B cell (primary cell): ENCODE measurements at regions not wholly inside any gene's neighbourhood (a gene's known extent, or its start where the extent isn't known, plus 50 kb on each side); places are given as distances from the start of the nearest gene placed in this dataset.

Source experiments
- ATAC-seq: fragments of 200-7000 bp; cut with Tn5 transposase; one replicate; pipeline ENCODE4 v1.10.0; 2021; ENCODE audit warnings: low read depth, mild to moderate bottlenecking, moderate number of reproducible peaks, moderate library complexity
- CTCF ChIA-PET: fragments of 350-600 bp; sonication (Branson Sonifier 250); formaldehyde crosslinking; loops from one replicate; lab custom pipeline; 2021; ENCODE audit warnings: antibody characterized with exemption, inconsistent platforms; lab: Charles Lee
- POLR2A ChIA-PET: fragments of 350-600 bp; sonication (Branson Sonifier 250); formaldehyde crosslinking; loops from one replicate; lab custom pipeline; 2021; ENCODE audit warnings: antibody characterized with exemption; lab: Charles Lee
- DNase-seq: peaks from one replicate; pipeline ENCODE4 v3.0.0; 2013
- H2AFZ ChIP-seq: 2 replicates; pipeline ENCODE4 v1.6.1; 2012; ENCODE audit warnings: mild to moderate bottlenecking, low read depth, low read length; ENCODE audit not compliant: insufficient read depth, poor library complexity, severe bottlenecking
- H3K27ac ChIP-seq, 2 donors: 1 replicate in 1 of 2; 2 replicates in 1 of 2; pipeline ENCODE4 v1.5.1; 2012 to 2013; ENCODE audit warnings: low read length in 2 of 2, mild to moderate bottlenecking in 2 of 2, moderate library complexity in 1 of 2
- H3K27me3 ChIP-seq, 4 experiments: fragments of 200-600 bp in 1 of 4; sonication (generic) in 1 of 4; replicated peaks in 1 of 4; 1 replicate in 2 of 4; 2 replicates in 2 of 4; pipeline versions ENCODE4 v1.6.1 to v1.7.0; 2013 to 2016; ENCODE audit warnings: low read length in 3 of 4, mild to moderate bottlenecking in 2 of 4, mixed read lengths in 1 of 4, moderate library complexity in 1 of 4; ENCODE audit not compliant: insufficient read depth in 4 of 4, control insufficient read depth in 3 of 4; ENCODE audit errors: control extremely low read depth in 1 of 4
- H3K36me3 ChIP-seq, 2 experiments: replicated peaks in 1 of 2; 1 replicate in 1 of 2; 2 replicates in 1 of 2; pipeline versions ENCODE4 v1.6.1 to v1.7.1; 2013; ENCODE audit warnings: low read length in 1 of 2; ENCODE audit not compliant: insufficient read depth in 2 of 2, control insufficient read depth in 1 of 2; ENCODE audit errors: control extremely low read depth in 1 of 2, extremely low read depth in 1 of 2
- H3K4me1 ChIP-seq, 2 donors: fragments of 200-600 bp in 1 of 2; sonication (generic) in 1 of 2; 1 replicate in 1 of 2; 2 replicates in 1 of 2; pipeline versions ENCODE4 v1.5.1 to v1.6.1; 2013 to 2017; ENCODE audit warnings: low read length in 2 of 2; ENCODE audit not compliant: control insufficient read depth in 2 of 2, insufficient read depth in 2 of 2
- H3K4me2 ChIP-seq: replicated peaks from 2 replicates; pipeline ENCODE3; 2012; ENCODE audit warnings: mild to moderate bottlenecking, low read depth, low read length; ENCODE audit not compliant: poor library complexity, severe bottlenecking
- H3K4me3 ChIP-seq, 5 experiments: fragments of 200-600 bp in 1 of 5; sonication (generic) in 1 of 5; 1 replicate in 3 of 5; 2 replicates in 2 of 5; pipeline versions ENCODE4 v1.5.1 to v1.7.0; 2011 to 2016; ENCODE audit warnings: low read length in 4 of 5, mild to moderate bottlenecking in 4 of 5, low read depth in 2 of 5, control low read depth in 1 of 5, moderate library complexity in 1 of 5; ENCODE audit not compliant: insufficient read depth in 1 of 5; ENCODE audit errors: control extremely low read depth in 1 of 5, extremely low read depth in 1 of 5
- H3K79me2 ChIP-seq: fragments of 200-600 bp; sonication (generic); one replicate; pipeline ENCODE4 v1.6.0; 2016; ENCODE audit warnings: low read length; ENCODE audit not compliant: control insufficient read depth, insufficient read depth
- H3K9ac ChIP-seq: fragments of 200-600 bp; sonication (generic); 2 replicates; pipeline ENCODE4 v1.6.1; 2017; ENCODE audit warnings: mild to moderate bottlenecking, low read length, moderate library complexity
- H3K9me3 ChIP-seq, 3 donors: one replicate each; pipeline versions ENCODE4 v1.6.1 to v1.7.1; 2013; ENCODE audit warnings: low read length in 2 of 3; ENCODE audit not compliant: control insufficient read depth in 2 of 3, insufficient read depth in 1 of 3; ENCODE audit errors: control extremely low read depth in 1 of 3
- H4K20me1 ChIP-seq: 2 replicates; pipeline ENCODE4 v1.6.0; 2012; ENCODE audit warnings: mild to moderate bottlenecking, low read length; ENCODE audit not compliant: insufficient read depth, control insufficient read depth, poor library complexity, severe bottlenecking
- H3K27ac Mint-ChIP-seq: one replicate; pipeline ENCODE4 v1.8.0; 2021; ENCODE audit warnings: mixed read lengths
- H3K27me3 Mint-ChIP-seq: one replicate; pipeline ENCODE4 v1.8.0; 2021; ENCODE audit warnings: mixed read lengths
- H3K4me1 Mint-ChIP-seq: one replicate; pipeline ENCODE4 v1.8.0; 2021; ENCODE audit warnings: mixed read lengths
- H3K4me3 Mint-ChIP-seq: one replicate; pipeline ENCODE4 v1.8.0; 2021; ENCODE audit warnings: mixed read lengths
- H3K9me3 Mint-ChIP-seq: one replicate; pipeline ENCODE4 v1.8.0; 2022; ENCODE audit warnings: mixed read lengths; ENCODE audit not compliant: insufficient read depth
- CTCF ChIP-seq: fragments of 200-600 bp; IDR thresholded peaks from one replicate; pipeline ENCODE4 v1.8.0; 2022; ENCODE audit warnings: antibody characterized with exemption, mild to moderate bottlenecking
- EZH2 ChIP-seq: IDR thresholded peaks from 2 replicates; pipeline ENCODE4 v1.6.1; 2012; ENCODE audit warnings: borderline replicate concordance, low read depth, mild to moderate bottlenecking, moderate library complexity, low read length; ENCODE audit not compliant: insufficient read depth, poor library complexity, severe bottlenecking
- WGBS: methylation state at CpG from one replicate; pipeline ENCODE4 v1.1.5; 2013; ENCODE audit warnings: missing lambda C conversion rate; ENCODE audit not compliant: insufficient coverage; 5-methylcytosine and 5-hydroxymethylcytosine counted together
- intact Hi-C: fragments of 100-400 bp; cut with micrococcal nuclease; formaldehyde crosslinking; loops from one replicate; pipeline ENCODE4 v1.10.0; 2022

GRCh38 chr15:95194746-95195145, 963.4 kb downstream of the MCTP2 start:
- DNase-seq (no peak), ATAC-seq (no peak)
- Histone ChIP-seq H3K27ac (no peak overlapping the region), H4K20me1 (no peaks in the 10 kb centered on the region), H3K4me3 (no peak overlapping the region), H3K9me3 (peaks cover 0 to 2% (median 0%) of the 10 kb centered on the region in 3 donors), H2AFZ (no peak overlapping the region), H3K79me2 (no peaks in the 10 kb centered on the region), H3K27me3 (no peaks in the 10 kb centered on the region), H3K4me1 (no peaks in the 10 kb centered on the region), H3K4me2 (no peak overlapping the region), H3K36me3 (no peaks in the 10 kb centered on the region), H3K9ac (no peak overlapping the region)
- intact Hi-C loops: no loop called here
- POLR2A ChIA-PET: no interaction called here
- no peak overlapping the region for H3K27ac Mint-ChIP-seq
- 89% methylated on average over 2 of the region's 3 CpGs for WGBS
- no peak overlapping the region for H3K4me3 Mint-ChIP-seq
- CTCF ChIA-PET: no interaction called here
- H3K27me3 Mint-ChIP-seq: no peaks in the 10 kb centered on the region
- H3K9me3 Mint-ChIP-seq: no peaks in the 10 kb centered on the region
- H3K4me1 Mint-ChIP-seq: no peaks in the 10 kb centered on the region
- TF ChIP-seq CTCF: no peak
- no peak for TF ChIP-seq EZH2

DNA sequence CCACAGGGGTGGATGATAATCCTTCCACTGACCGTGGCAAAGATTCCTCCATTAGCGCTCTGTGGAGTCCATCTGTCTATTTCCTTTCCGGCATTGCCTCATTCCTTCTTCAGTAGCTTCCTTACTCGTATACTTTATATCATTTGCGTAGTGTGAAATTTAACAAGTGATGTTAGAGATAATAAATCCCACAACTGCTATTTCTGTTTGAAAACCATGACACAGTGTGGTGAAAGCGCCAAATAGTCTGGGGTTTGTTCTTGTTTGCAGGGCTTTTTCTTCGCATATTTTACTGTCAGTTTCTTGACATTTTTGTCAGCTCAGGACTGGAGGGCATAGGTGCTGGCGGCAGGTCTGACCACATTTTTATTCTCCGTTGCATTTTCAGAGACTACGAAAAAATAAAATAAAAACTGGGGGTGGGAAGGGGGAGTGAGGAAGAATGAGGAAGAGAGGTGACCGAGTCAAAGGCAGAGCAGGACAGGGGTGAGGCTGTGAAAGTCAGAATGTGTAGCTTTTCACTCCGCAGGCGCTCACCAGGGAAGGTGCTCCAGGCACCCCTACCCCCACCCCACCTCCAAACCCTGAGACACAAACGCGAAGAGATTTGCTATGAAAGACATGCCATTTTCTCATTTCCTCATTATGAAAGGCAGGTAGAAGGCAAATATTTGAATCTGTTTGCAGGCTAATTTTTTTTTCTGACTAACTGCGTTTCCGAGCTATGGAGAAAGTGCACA, 965.0 kb downstream of the MCTP2 start:
- Histone ChIP-seq H3K36me3 (no peaks in the 10 kb centered on the region), H3K9ac (no peak overlapping the region), H3K4me3 (no peak overlapping the region), H3K27me3 (no peaks in the 10 kb centered on the region), H2AFZ (no peak overlapping the region), H3K9me3 (peaks cover 0 to 6% (median 0%) of the 10 kb centered on the region in 3 donors), H3K4me1 (no peaks in the 10 kb centered on the region), H3K4me2 (no peak overlapping the region), H3K79me2 (no peaks in the 10 kb centered on the region), H4K20me1 (no peaks in the 10 kb centered on the region), H3K27ac (no peak overlapping the region)
- ChIA-PET CTCF (no interaction called here), POLR2A (no interaction called here)
- H3K4me1 Mint-ChIP-seq: no peaks in the 10 kb centered on the region
- 79% methylated on average over 6 of the region's 17 CpGs for WGBS
- TF ChIP-seq EZH2 (no peak), CTCF (no peak)
- H3K9me3 Mint-ChIP-seq: peaks cover 4% of the 10 kb centered on the region
- no peak overlapping the region for H3K27ac Mint-ChIP-seq
- intact Hi-C loops: no loop called here
- no peak for DNase-seq
- no peaks in the 10 kb centered on the region for H3K27me3 Mint-ChIP-seq
- no peak overlapping the region for H3K4me3 Mint-ChIP-seq
- ATAC-seq: no peak
